ENCODE measurements at regions not wholly inside any gene's neighbourhood (a gene's known extent, or its start where the extent isn't known, plus 50 kb on each side); places are given as distances from the start of the nearest gene placed in this dataset.

DNA sequence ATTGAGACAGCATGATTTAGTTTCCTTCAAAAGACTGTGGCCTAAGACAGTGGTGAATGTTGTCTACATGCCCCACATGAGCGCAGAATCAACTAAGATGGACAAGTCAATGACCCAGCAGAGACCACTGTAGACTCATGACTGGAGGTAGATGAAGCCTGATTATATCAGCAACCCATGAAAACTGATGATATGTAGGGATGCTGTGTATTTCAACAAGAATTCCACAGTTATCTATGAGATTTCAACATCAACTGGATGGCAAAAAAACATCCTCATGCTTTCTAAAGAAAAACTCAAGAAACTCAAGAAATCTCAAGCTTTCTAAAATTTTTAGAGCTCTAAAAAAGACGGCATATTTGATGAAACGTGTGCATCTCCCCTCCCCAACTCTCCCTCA, 413.9 kb upstream of the LYPLAL1 start:
- no peak for TF ChIP-seq POLR2A (IDR thresholded peaks at IDR 0.05; ENCODE audit: extremely low read depth, insufficient read length)
- H3K4me3 ChIP-seq (ENCODE audit: low read depth, low read length) = no peak overlapping the region
- DNase-seq (ENCODE audit: low read depth) = no peak

DNA sequence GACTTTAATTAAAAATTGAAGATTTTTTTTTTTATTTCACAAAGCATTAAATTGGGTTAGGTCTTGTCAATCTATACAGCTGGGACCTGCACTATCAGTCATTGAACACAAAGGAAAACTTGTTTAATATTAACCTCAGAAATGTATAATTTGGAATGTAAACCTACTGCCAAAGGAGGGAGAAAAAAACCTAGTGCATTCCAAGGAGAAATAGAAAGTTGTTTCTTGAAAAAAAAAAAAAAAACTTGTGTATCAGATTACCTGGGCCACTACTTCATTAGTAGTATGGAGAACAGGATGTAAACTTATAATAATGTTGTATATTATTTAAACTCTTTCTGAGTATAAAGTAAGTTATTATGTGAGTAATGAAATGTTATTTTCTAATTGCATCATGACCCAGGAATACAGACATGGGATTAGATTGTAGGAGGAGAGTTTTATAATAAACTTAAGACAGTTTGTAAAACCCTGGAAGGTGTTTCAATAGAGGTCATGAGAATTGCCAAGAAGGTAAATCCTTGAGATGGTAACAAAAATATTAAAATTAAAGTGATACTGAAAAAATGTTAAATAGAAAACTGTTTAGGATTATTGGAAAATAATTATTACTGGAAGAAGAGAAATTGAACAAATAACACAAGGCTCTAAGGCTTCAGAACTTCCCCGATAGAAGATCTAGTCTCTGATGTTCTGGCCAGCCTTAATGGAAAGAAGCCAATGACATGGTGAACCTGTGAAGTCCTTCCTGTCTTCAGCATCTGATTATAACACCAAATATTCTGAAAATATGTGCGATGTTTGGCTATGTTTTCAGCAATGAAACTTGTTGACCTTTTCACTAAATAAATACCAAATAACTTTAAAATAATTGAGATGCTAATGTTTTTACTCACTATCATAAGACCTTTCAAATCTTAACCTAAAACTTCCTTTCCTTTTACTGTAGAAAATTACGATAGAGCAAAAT, 412.8 kb upstream of the LYPLAL1 start:
- TF ChIP-seq, protein P1, sequence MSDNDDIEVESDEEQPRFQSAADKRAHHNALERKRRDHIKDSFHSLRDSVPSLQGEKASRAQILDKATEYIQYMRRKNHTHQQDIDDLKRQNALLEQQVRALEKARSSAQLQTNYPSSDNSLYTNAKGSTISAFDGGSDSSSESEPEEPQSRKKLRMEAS (IDR thresholded peaks at IDR 0.05; ENCODE audit: low read depth, low read length) = no peak
- TF ChIP-seq, protein P2, sequence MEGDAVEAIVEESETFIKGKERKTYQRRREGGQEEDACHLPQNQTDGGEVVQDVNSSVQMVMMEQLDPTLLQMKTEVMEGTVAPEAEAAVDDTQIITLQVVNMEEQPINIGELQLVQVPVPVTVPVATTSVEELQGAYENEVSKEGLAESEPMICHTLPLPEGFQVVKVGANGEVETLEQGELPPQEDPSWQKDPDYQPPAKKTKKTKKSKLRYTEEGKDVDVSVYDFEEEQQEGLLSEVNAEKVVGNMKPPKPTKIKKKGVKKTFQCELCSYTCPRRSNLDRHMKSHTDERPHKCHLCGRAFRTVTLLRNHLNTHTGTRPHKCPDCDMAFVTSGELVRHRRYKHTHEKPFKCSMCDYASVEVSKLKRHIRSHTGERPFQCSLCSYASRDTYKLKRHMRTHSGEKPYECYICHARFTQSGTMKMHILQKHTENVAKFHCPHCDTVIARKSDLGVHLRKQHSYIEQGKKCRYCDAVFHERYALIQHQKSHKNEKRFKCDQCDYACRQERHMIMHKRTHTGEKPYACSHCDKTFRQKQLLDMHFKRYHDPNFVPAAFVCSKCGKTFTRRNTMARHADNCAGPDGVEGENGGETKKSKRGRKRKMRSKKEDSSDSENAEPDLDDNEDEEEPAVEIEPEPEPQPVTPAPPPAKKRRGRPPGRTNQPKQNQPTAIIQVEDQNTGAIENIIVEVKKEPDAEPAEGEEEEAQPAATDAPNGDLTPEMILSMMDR (IDR thresholded peaks at IDR 0.05; ENCODE audit: low read depth, low read length) = no peak
- TF ChIP-seq MYC (IDR thresholded peaks at IDR 0.05; ENCODE audit: low read depth, low read length) (no peak), POLR2A (IDR thresholded peaks at IDR 0.05; ENCODE audit: extremely low read depth, insufficient read length) (no peak)
- no peak for DNase-seq (ENCODE audit: low read depth)
- no peak overlapping the region for H3K4me3 ChIP-seq (ENCODE audit: low read depth, low read length)

DNA sequence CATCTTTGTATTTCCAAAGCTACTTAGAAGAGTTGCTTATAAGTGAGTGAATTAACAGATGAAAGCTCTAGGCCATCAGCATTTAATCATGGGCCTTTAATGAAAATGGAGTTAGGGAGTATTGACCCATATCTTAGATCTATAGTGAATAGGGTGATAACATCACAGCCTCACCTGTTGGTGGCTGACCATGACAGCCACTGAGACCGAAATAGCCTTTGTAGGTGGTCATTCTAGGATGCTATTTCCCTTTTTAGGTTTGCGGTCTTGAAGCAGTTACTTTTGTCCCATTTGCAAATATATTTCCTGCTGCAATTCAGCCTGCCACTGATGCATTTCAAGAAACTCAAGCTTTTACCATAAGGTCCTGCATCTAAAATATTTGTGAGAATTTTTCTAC, 410.1 kb upstream of the LYPLAL1 start:
- no peak overlapping the region for H3K4me3 ChIP-seq (ENCODE audit: low read depth, low read length)
- DNase-seq (ENCODE audit: low read depth) = no peak
- TF ChIP-seq POLR2A (IDR thresholded peaks at IDR 0.05; ENCODE audit: extremely low read depth, insufficient read length) (no peak), MYC (IDR thresholded peaks at IDR 0.05; ENCODE audit: low read depth, low read length) (no peak)
- TF ChIP-seq, protein P2 (IDR thresholded peaks at IDR 0.05; ENCODE audit: low read depth, low read length) = no peak
- TF ChIP-seq, protein P1 (IDR thresholded peaks at IDR 0.05; ENCODE audit: low read depth, low read length) = no peak

DNA sequence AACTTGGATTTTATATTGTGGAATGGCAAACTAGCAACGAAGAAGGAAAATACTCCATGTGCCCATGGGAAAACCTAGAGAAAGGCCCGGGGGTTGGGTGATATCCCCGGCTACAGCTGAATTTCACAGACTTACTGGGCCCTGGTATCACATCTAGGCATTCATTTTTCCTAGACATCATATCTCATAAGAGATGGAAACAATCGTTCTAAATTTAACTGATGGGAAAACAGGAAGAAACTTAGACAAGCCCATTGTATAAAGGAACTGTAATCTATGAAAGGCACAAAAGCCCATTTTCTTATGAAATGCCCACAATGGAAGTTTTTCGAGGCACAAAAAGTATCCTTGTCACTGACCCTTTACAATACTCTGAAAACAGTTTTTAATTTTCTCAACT, 407.9 kb upstream of the LYPLAL1 start:
- TF ChIP-seq MYC (IDR thresholded peaks at IDR 0.05; ENCODE audit: low read depth, low read length) = no peak
- TF ChIP-seq, protein P2 (IDR thresholded peaks at IDR 0.05; ENCODE audit: low read depth, low read length) = no peak
- TF ChIP-seq POLR2A (IDR thresholded peaks at IDR 0.05; ENCODE audit: extremely low read depth, insufficient read length) = no peak
- TF ChIP-seq, protein P1 (IDR thresholded peaks at IDR 0.05; ENCODE audit: low read depth, low read length) = no peak
- DNase-seq (ENCODE audit: low read depth) = no peak
- no peak overlapping the region for H3K4me3 ChIP-seq (ENCODE audit: low read depth, low read length)

DNA sequence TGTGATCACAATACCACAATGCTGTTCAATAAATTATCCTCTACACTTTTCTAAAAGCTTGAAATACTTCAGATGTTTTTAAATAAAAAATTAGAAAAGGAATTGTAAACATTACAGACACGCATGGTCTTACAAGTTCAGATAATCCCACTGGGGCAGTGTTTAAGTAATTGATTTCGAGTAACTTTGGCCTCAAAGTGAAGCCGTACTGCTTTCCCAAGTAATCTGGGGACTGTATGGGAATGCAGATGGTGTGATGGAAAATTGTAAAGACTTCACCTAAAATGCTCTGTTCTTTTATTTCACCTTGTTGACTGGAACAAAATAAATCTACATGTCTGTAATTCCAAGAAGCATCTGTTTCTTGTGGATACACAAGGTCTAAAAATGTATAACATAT, 401.7 kb upstream of the LYPLAL1 start:
- H3K4me3 ChIP-seq (ENCODE audit: low read depth, low read length) = no peak overlapping the region
- DNase-seq (ENCODE audit: low read depth) = no peak
- no peak for TF ChIP-seq MYC (IDR thresholded peaks at IDR 0.05; ENCODE audit: low read depth, low read length)
- TF ChIP-seq, protein P1 (IDR thresholded peaks at IDR 0.05; ENCODE audit: low read depth, low read length) = no peak
- TF ChIP-seq POLR2A (IDR thresholded peaks at IDR 0.05; ENCODE audit: extremely low read depth, insufficient read length) = no peak
- TF ChIP-seq, protein P2 (IDR thresholded peaks at IDR 0.05; ENCODE audit: low read depth, low read length) = no peak

DNA sequence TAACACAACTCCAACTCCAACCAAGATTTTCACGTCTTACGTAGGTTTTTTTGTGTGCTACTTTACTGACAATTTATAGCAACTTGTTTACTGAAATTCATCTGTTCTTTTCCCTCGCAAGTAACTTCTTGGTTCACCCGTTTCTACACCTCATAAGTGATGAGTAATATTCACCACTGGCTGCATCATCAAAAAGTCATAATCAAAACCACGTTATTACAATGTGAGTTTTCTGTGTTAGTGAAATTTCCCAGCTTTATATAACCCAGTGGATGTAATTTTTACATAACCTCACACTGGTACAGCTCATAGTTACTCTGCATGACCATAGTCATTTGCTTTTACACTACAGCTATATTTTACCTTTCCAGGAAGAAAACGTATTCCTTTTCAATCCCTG, 401.1 kb upstream of the LYPLAL1 start:
- TF ChIP-seq POLR2A (IDR thresholded peaks at IDR 0.05; ENCODE audit: extremely low read depth, insufficient read length) (no peak), MYC (IDR thresholded peaks at IDR 0.05; ENCODE audit: low read depth, low read length) (no peak)
- TF ChIP-seq, protein P1 (IDR thresholded peaks at IDR 0.05; ENCODE audit: low read depth, low read length) = no peak
- TF ChIP-seq, protein P2 (IDR thresholded peaks at IDR 0.05; ENCODE audit: low read depth, low read length) = no peak
- H3K4me3 ChIP-seq (ENCODE audit: low read depth, low read length) = no peak overlapping the region
- no peak for DNase-seq (ENCODE audit: low read depth)

Measured in NB4 (cell line).